ENCODE measurements at regions not wholly inside any gene's neighbourhood (a gene's known extent, or its start where the extent isn't known, plus 50 kb on each side); places are given as distances from the start of the nearest gene placed in this dataset.

GRCh38 chr5:167699432-167699831 lies 592.0 kb upstream of the WWC1 start:
- TF ChIP-seq JUN (CRISPR knock-in tag; IDR thresholded peaks at IDR 0.05) (no peak), CTCF (IDR thresholded peaks at IDR 0.05) (no peak), ATF3 (CRISPR knock-in tag; conservative IDR thresholded peaks at IDR 0.05) (no peak), E2F4 (CRISPR knock-in tag; IDR thresholded peaks at IDR 0.05; ENCODE audit: borderline replicate concordance, low read depth) (no peak), PRDM15 (CRISPR knock-in tag; IDR thresholded peaks at IDR 0.05) (no peak), FOXP1 (CRISPR knock-in tag; IDR thresholded peaks at IDR 0.05; ENCODE audit: borderline replicate concordance) (no peak), ETV6 (CRISPR knock-in tag; IDR thresholded peaks at IDR 0.05) (no peak), ZNF138 (CRISPR knock-in tag; conservative IDR thresholded peaks at IDR 0.05) (no peak), USF2 (CRISPR knock-in tag; IDR thresholded peaks at IDR 0.05) (no peak)
